Choroid plexus epithelial cell (primary cell): ENCODE measurements at regions not wholly inside any gene's neighbourhood (a gene's known extent, or its start where the extent isn't known, plus 50 kb on each side); places are given as distances from the start of the nearest gene placed in this dataset.

Experiments used
- DNase-seq: peaks from one replicate; pipeline ENCODE4 v3.0.0-alpha.2; 2010; ENCODE audit warnings: low read depth
- H3K4me3 ChIP-seq: 2 replicates; pipeline ENCODE4 v1.5.1; 2011; ENCODE audit warnings: low read depth, mild to moderate bottlenecking, control low read depth, low read length, moderate library complexity
- CTCF ChIP-seq: conservative IDR thresholded peaks from 2 replicates; pipeline ENCODE4 v1.5.1; 2011; ENCODE audit warnings: low read depth, mild to moderate bottlenecking, control low read depth, inconsistent platforms, low read length, moderate library complexity

- TF ChIP-seq CTCF: no peak
- H3K4me3 ChIP-seq: no peak overlapping the region
- no peak for DNase-seq
Observed at GRCh38 chr11:115869131-115869530, 364.9 kb upstream of the CADM1 start.

- no peak overlapping the region for H3K4me3 ChIP-seq
- no peak for TF ChIP-seq CTCF
- no peak for DNase-seq
Observed at GRCh38 chr11:115860246-115860645, 356.0 kb upstream of the CADM1 start.

GRCh38 chr11:115848611-115849010 lies 344.4 kb upstream of the CADM1 start:
- H3K4me3 ChIP-seq: no peak overlapping the region
- no peak for TF ChIP-seq CTCF
- DNase-seq: no peak

- no peak overlapping the region for H3K4me3 ChIP-seq
- TF ChIP-seq CTCF: no peak
- DNase-seq: no peak
Observed at GRCh38 chr11:115848080-115848479, 343.9 kb upstream of the CADM1 start.

GRCh38 chr11:115845872-115846271 lies 341.7 kb upstream of the CADM1 start:
- H3K4me3 ChIP-seq: no peak overlapping the region
- DNase-seq: no peak
- no peak for TF ChIP-seq CTCF

- no peak overlapping the region for H3K4me3 ChIP-seq
- no peak for TF ChIP-seq CTCF
- DNase-seq: no peak
Observed at GRCh38 chr11:115843685-115844084, 339.5 kb upstream of the CADM1 start.

- no peak for TF ChIP-seq CTCF
- no peak overlapping the region for H3K4me3 ChIP-seq
- DNase-seq: no peak
Observed at GRCh38 chr11:115843111-115843510, 338.9 kb upstream of the CADM1 start.
